ENCODE measurements at regions not wholly inside any gene's neighbourhood (a gene's known extent, or its start where the extent isn't known, plus 50 kb on each side); places are given as distances from the start of the nearest gene placed in this dataset.

DNA sequence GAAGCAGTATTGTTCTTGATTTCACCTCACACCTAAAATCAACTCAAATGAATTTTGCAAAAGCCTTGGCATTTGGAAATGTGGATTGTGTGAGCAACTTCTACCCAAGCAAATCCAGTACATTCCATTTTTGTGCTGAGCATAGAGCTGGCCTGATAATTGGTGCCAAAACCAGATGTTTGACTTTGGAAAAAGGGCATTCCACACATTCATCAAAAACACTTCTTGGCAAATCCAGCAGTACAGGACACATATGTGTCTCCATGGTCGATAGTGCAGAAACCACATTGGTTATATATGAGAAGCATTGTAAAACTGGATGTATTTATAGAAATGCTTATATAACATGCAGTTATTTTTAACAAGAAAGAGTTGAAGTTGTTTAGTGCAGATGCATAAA is 210.4 kb downstream of the KCNK2 start:
- TF ChIP-seq CTCF (IDR thresholded peaks at IDR 0.05): no peak
- TF ChIP-seq POLR2A (IDR thresholded peaks at IDR 0.05): no peak
- no peak for TF ChIP-seq EP300 (IDR thresholded peaks at IDR 0.05)

Data from tibial nerve (tissue), 4 donors.